Endothelial cell of umbilical vein (primary cell): ENCODE measurements at regions not wholly inside any gene's neighbourhood (a gene's known extent, or its start where the extent isn't known, plus 50 kb on each side); places are given as distances from the start of the nearest gene placed in this dataset.

Experiments used
- BruUV-seq: library from RNA; stranded (reverse); fragments of 400-500 nt; replicated peaks from 2 replicates; lab custom pipeline; 2021; lab: Mats Ljungman, UMichigan
- CTCF ChIA-PET: fragments of 300-600, 350-600 bp; sonication (Branson Sonifier 250); formaldehyde crosslinking; loops from one replicate; lab custom pipeline; 2021; ENCODE audit warnings: antibody characterized with exemption, inconsistent platforms; lab: Charles Lee
- POLR2A ChIA-PET: fragments of 300-600, 350-600 bp; sonication (Branson Sonifier 250); formaldehyde crosslinking; loops from one replicate; lab custom pipeline; 2021; ENCODE audit warnings: antibody characterized with exemption, inconsistent platforms; lab: Charles Lee
- DNase-seq: peaks from one replicate; pipeline ENCODE4 v3.0.0-alpha.2; 2011; ENCODE audit warnings: low read depth, low spot score
- FAIRE-seq: peaks from 2 replicates; lab custom pipeline; 2011; peaks lifted over from hg19 to GRCh38; lab: Jason Lieb, UNC
- H2AFZ ChIP-seq: 2 replicates; pipeline ENCODE4 v1.6.0; 2012; ENCODE audit warnings: low read depth, low read length, control low read depth, inconsistent platforms
- H3K27ac ChIP-seq: 2 replicates; pipeline ENCODE4 v1.5.1; 2011; ENCODE audit warnings: low read depth, mild to moderate bottlenecking, control low read depth, low read length, moderate library complexity; ENCODE audit not compliant: insufficient read depth
- H3K27me3 ChIP-seq, 2 experiments: 2 replicates each; pipeline versions ENCODE4 v1.6.0 to v1.6.1; 2011; ENCODE audit warnings: low read length in 2 of 2, mixed read lengths in 1 of 2; ENCODE audit not compliant: control insufficient read depth in 2 of 2, insufficient read depth in 2 of 2
- H3K36me3 ChIP-seq, 2 experiments: 2 replicates in 1 of 2; 3 replicates in 1 of 2; pipeline ENCODE4 v1.5.1; 2011; ENCODE audit warnings: low read length in 2 of 2, mild to moderate bottlenecking in 1 of 2, moderate library complexity in 1 of 2; ENCODE audit not compliant: control insufficient read depth in 2 of 2, insufficient read depth in 2 of 2; ENCODE audit errors: extremely low read depth in 1 of 2
- H3K4me1 ChIP-seq: 3 replicates; pipeline ENCODE4 v1.5.1; 2011; ENCODE audit warnings: mild to moderate bottlenecking, low read length; ENCODE audit not compliant: control insufficient read depth, insufficient read depth; ENCODE audit errors: extremely low read depth
- H3K4me2 ChIP-seq: 2 replicates; pipeline ENCODE4 v1.6.1; 2011; ENCODE audit warnings: low read length, control low read depth, mixed read lengths; ENCODE audit not compliant: insufficient read depth
- H3K4me3 ChIP-seq, 3 experiments: fragments of 200-600 bp in 1 of 3; sonication (generic), shearing (Covaris generic) in 1 of 3; replicated peaks in 1 of 3; 2 replicates each; pipeline ENCODE4 v1.5.1; 2011 to 2016; ENCODE audit warnings: control low read depth in 3 of 3, low read length in 3 of 3, mild to moderate bottlenecking in 2 of 3, inconsistent platforms in 1 of 3, low read depth in 1 of 3, moderate library complexity in 1 of 3; ENCODE audit not compliant: insufficient read depth in 1 of 3
- H3K79me2 ChIP-seq: 2 replicates; pipeline ENCODE4 v1.6.0; 2012; ENCODE audit warnings: low read length, inconsistent platforms; ENCODE audit not compliant: control insufficient read depth, insufficient read depth
- H3K9ac ChIP-seq: replicated peaks from 2 replicates; pipeline ENCODE3; 2011; ENCODE audit warnings: low read length, control low read depth; ENCODE audit not compliant: insufficient read depth; ENCODE audit errors: extremely low read depth
- H3K9me1 ChIP-seq: replicated peaks from 3 replicates; pipeline ENCODE4 v1.6.0; 2011; ENCODE audit warnings: mild to moderate bottlenecking, low read length; ENCODE audit not compliant: control insufficient read depth, insufficient read depth; ENCODE audit errors: extremely low read depth
- H3K9me3 ChIP-seq: replicated peaks from 2 replicates; pipeline ENCODE4 v1.5.1; 2012; ENCODE audit warnings: low read length, inconsistent platforms; ENCODE audit not compliant: control insufficient read depth, insufficient read depth
- H4K20me1 ChIP-seq: replicated peaks from 2 replicates; pipeline ENCODE3; 2011; ENCODE audit warnings: mild to moderate bottlenecking, low read length; ENCODE audit not compliant: control insufficient read depth, insufficient read depth; ENCODE audit errors: extremely low read depth
- EZH2 ChIP-seq: IDR thresholded peaks from 2 replicates; pipeline ENCODE4 v1.6.1; 2012; ENCODE audit warnings: borderline replicate concordance, low read depth, mild to moderate bottlenecking, moderate library complexity, low read length, inconsistent platforms; ENCODE audit not compliant: severe bottlenecking
- FOS ChIP-seq: IDR thresholded peaks from 2 replicates; pipeline ENCODE4 v1.6.1; 2011; ENCODE audit warnings: mild to moderate bottlenecking, low read length, moderate library complexity, borderline replicate concordance; ENCODE audit not compliant: insufficient read depth
- GATA2 ChIP-seq: IDR thresholded peaks from 2 replicates; pipeline ENCODE4 v1.7.0; 2011; ENCODE audit warnings: low read depth, mild to moderate bottlenecking, moderate library complexity, mixed read lengths, low read length; ENCODE audit not compliant: insufficient read length, insufficient read depth
- JUN ChIP-seq: IDR thresholded peaks from 2 replicates; pipeline ENCODE4 v1.6.1; 2011; ENCODE audit warnings: borderline replicate concordance, low read depth; ENCODE audit not compliant: insufficient read length, insufficient read depth
- MAX ChIP-seq: IDR thresholded peaks from 2 replicates; pipeline ENCODE4 v1.6.1; 2011; ENCODE audit not compliant: insufficient read depth, insufficient read length
- MYC ChIP-seq: IDR thresholded peaks from one replicate; pipeline ENCODE4 v1.6.1; 2011; ENCODE audit warnings: mild to moderate bottlenecking, low read depth, low read length
- POLR2A ChIP-seq: IDR thresholded peaks from 2 replicates; pipeline ENCODE4 v1.6.1; 2012; ENCODE audit warnings: low read depth, mild to moderate bottlenecking, control low read depth, low read length
- POLR2AphosphoS5 ChIP-seq: IDR thresholded peaks from 2 replicates; pipeline ENCODE4 v1.6.1; 2012; ENCODE audit warnings: low read depth, mild to moderate bottlenecking, control low read depth, low read length, moderate library complexity; ENCODE audit not compliant: insufficient read depth
- dilution Hi-C: fragments of 300-500 bp; cut with MboI; formaldehyde crosslinking; loops from one replicate; pipeline ENCODE4 v1.15.0; 2019; ENCODE audit warnings: low sequenced_read_pairs; ENCODE audit not compliant: extremely low pct_ligation_motif_present
- intact Hi-C: fragments of 100-400 bp; cut with micrococcal nuclease; formaldehyde crosslinking; loops from one replicate; pipeline ENCODE4 v1.10.0; 2022

- no peak overlapping the region for H3K9ac ChIP-seq
- ChIA-PET CTCF (no interaction called here), POLR2A (no interaction called here)
- DNase-seq (no peak), FAIRE-seq (no peak)
- H3K36me3 ChIP-seq = no peaks in the 10 kb centered on the region
- peaks cover 6% of the 10 kb centered on the region for H3K9me3 ChIP-seq
- dilution Hi-C loops (no loop called here), intact Hi-C loops (no loop called here)
- H2AFZ ChIP-seq = no peak overlapping the region
- no peaks in the 10 kb centered on the region for H3K4me1 ChIP-seq
- H3K9me1 ChIP-seq = no peaks in the 10 kb centered on the region
- no peak overlapping the region for H3K4me3 ChIP-seq
- no peaks in the 10 kb centered on the region for H3K79me2 ChIP-seq
- TF ChIP-seq GATA2 (no peak), MYC (no peak), MAX (no peak)
- BruUV-seq = no TSS peak
- H4K20me1 ChIP-seq = no peaks in the 10 kb centered on the region
- no peak overlapping the region for H3K4me2 ChIP-seq
- no peak overlapping the region for H3K27ac ChIP-seq
- H3K27me3 ChIP-seq = no peaks in the 10 kb centered on the region
Measured at GRCh38 chr5:3101561-3101960, 350.1 kb upstream of the IRX2 start.

GRCh38 chr5:3100921-3101551 is 349.6 kb upstream of the IRX2 start:
- no peak overlapping the region for H3K27ac ChIP-seq
- no peaks in the 10 kb centered on the region for H3K4me1 ChIP-seq
- H3K4me2 ChIP-seq = no peak overlapping the region
- FAIRE-seq (no peak), DNase-seq (no peak)
- intact Hi-C loops = no loop called here
- ChIA-PET CTCF (no interaction called here), POLR2A (no interaction called here)
- dilution Hi-C loops = no loop called here
- H3K79me2 ChIP-seq = no peaks in the 10 kb centered on the region
- H3K36me3 ChIP-seq = no peaks in the 10 kb centered on the region
- H3K9ac ChIP-seq = no peak overlapping the region
- TF ChIP-seq JUN (no peak), FOS (no peak), EZH2 (no peak), GATA2 (no peak), POLR2A (no peak), MYC (no peak), MAX (no peak), POLR2AphosphoS5 (no peak)
- H3K27me3 ChIP-seq = no peaks in the 10 kb centered on the region
- H3K4me3 ChIP-seq = no peak overlapping the region
- peaks cover 6% of the 10 kb centered on the region for H3K9me3 ChIP-seq
- H4K20me1 ChIP-seq = no peaks in the 10 kb centered on the region
- no peaks in the 10 kb centered on the region for H3K9me1 ChIP-seq
- no TSS peak for BruUV-seq
- H2AFZ ChIP-seq = no peak overlapping the region
